ENCODE measurements at regions not wholly inside any gene's neighbourhood (a gene's known extent, or its start where the extent isn't known, plus 50 kb on each side); places are given as distances from the start of the nearest gene placed in this dataset.

GRCh38 chr6:149184523-149184922 lies 133.0 kb upstream of the TAB2 start:
- no peak for DNase-seq

DNA sequence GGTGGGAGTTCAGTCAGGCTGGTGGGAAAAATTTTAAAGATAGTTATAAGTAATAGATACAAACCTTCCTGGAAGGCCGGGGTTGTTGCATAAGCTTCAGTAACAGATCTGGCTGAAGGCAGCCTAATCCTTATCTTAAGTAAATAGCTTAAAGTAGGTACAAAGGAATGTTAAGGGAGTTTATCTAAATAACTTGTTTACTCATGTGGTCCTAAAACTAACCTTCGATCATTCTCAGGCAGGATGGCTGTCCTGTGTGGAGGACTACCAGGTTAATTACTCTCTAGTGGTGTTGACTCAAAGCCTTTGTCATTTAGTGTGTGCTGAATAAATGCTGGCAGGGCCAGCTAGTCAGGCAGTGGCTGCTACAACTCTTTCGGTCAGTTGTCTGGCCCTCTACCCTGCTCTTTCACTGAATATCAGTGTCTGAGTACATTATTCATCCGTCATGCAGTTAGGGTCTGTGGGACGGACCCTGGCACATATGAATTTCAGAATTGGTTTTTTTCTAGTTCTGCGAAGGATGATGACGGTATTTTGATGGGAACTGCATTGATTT lies 131.6 kb upstream of the TAB2 start:
- no peak for DNase-seq

- DNase-seq, result no peak
These were observed 130.6 kb upstream of the TAB2 start for GRCh38 chr6:149186873-149187272.

DNA sequence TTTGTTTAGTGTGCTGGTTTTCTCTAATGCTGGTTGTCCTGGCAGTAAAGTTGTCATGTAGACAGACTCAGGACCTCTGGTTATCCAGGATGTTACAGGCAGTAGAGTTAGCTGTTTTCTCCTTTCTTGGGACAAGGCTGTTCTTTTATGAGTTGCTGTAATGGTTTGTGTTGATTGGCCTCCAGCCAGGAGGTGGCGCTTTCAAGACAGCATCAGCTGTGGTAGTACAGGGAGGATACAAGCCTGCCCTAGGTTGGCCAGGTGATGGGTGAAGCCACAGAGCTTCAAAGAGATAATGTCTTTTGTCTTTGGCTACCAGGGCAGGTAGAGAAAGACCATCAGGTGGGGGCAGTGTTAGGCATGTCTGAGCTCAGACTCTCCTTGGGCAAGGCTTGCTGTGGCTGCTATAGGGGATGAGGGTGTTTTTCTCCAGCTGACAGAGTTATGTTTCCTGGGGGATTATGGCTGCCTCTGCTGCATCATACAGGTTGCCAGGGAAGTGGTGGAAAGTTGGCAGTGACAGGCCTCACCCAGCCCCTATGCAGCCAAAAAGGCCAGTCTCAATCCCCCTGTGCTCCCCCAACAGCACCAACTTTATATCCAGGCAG lies 127.2 kb upstream of the TAB2 start:
- peak; percentile 50 to 71 (median 59) for DNase-seq

DNA sequence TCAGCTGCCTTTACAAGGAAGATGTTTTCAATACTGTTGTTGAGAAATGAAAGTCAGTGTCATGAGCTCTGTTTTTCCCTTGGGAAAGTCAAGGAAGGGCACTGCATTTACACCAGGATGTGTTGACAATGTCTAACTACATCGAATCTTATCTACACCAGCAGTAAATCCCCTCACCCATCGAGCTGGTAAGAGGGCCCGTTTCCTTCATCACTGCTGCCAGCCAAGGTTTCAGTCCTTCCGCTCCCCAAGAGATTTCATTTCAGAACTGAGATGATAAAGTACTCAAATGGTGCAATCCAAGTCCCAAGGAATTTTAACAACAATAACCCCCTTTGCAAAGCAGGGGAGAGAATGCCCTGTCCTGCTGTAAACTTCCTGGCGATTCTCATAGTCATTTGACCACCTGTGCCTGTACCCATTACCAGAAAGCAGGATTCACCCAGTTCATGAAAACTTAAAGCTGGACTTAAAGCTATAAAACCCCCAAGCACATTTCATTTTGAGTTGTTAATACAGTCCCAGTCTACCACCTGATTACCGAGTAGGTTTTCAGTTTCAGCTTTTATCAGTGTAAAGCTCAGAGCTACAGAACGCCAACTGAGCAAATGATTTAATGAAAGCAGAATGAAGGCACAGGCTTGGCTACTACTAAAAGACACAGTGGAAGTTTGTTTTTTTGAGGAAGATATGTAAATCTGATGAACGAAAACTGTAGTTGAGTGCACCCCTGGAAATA lies 122.5 kb upstream of the TAB2 start:
- no peak for DNase-seq

- DNase-seq, result no peak
These were observed 121.4 kb upstream of the TAB2 start for GRCh38 chr6:149196091-149196490.

GRCh38 chr6:149197482-149197881 lies 120.0 kb upstream of the TAB2 start:
- DNase-seq, result no peak

GRCh38 chr6:149198265-149198664 lies 119.2 kb upstream of the TAB2 start:
- DNase-seq, result no peak

GRCh38 chr6:149200282-149200945 lies 117.1 kb upstream of the TAB2 start:
- DNase-seq, result no peak

DNA sequence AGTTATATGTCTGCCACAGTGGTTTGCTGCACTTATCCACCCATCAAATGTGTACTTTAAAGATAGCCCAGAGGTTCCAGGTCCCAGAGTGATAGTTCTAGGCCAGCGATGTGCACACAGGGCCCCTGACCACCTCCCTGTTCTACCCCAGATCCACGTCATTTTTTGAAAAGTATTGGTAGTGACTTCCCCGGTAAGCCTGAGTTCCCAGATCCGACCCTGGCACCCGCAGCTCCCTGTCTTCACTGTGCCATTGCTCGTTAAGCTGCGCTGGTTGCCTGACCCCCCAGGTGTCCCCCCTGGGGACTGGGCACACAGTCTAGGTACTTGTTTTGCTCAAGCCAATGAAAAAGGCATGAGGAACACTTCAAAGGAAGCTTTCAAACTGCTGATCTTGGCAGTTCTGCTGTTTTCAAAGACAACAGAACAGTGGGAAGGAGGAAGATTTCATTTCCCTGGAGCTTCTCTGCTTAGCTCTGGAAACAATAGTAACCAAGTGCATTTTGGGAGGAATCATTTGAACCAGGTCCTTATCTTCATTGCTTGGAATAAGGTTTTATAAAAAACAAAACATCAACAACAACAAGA lies 116.3 kb upstream of the TAB2 start:
- DNase-seq, result no peak

DNA sequence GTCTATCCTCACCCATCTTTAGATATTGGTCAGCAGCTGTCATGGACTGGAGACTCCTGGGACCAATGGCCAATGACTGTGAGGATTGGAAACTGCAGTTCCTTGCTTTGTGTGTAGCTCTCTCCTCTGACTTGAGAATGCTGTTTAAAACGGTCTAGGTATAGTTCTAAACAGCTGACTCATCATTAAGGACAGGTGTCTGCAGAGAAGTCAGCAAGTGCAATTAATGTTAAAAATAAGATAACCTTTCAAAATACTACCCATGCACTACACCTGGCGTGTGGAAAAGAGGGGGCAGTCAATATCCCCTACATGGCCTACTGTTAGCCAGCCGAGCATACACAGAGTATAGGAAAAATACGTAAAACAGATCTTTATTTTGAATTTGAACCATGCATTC lies 115.4 kb upstream of the TAB2 start:
- DNase-seq, result no peak

DNA sequence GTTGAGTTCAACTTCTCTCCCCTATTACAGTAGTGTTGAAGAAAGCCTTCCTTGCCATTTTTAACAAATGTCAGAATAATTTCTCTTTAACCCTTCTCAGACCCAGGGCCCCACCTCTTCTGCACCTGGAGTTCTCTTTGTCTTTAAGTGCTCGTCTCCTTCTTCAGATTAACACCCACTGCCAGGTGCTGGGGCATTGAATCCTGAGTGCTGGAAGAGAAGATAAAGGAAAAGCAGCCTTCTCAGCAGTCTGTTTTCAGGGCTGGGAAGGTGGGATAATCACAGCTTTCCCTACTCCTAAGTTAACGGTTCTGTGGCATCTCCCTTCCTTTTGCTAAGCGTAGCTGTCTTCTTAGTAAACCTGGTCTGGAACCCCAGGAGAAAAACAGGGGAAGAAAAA lies 114.6 kb upstream of the TAB2 start:
- no peak for DNase-seq

DNA sequence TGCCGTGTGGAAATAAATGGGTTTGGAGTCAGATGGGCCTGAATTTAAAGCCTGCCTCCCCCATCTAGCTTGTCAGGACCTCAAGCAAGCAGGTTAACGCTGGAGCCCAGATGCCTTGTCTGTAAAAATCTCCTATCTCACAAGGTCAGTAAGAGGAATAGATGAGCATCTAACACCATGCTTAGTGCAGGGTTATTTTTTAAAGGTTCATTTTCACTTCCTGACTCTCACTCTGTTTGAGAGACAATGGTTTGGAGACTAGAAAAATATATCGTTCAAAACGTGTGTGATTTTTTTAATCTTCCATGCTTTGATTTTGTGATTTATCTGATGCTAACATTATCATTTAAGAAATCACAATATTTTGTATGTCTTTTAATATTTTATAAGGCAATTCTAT lies 114.0 kb upstream of the TAB2 start:
- DNase-seq, result no peak

- DNase-seq, result no peak
These were observed 109.3 kb upstream of the TAB2 start for GRCh38 chr6:149208134-149208601.

DNA sequence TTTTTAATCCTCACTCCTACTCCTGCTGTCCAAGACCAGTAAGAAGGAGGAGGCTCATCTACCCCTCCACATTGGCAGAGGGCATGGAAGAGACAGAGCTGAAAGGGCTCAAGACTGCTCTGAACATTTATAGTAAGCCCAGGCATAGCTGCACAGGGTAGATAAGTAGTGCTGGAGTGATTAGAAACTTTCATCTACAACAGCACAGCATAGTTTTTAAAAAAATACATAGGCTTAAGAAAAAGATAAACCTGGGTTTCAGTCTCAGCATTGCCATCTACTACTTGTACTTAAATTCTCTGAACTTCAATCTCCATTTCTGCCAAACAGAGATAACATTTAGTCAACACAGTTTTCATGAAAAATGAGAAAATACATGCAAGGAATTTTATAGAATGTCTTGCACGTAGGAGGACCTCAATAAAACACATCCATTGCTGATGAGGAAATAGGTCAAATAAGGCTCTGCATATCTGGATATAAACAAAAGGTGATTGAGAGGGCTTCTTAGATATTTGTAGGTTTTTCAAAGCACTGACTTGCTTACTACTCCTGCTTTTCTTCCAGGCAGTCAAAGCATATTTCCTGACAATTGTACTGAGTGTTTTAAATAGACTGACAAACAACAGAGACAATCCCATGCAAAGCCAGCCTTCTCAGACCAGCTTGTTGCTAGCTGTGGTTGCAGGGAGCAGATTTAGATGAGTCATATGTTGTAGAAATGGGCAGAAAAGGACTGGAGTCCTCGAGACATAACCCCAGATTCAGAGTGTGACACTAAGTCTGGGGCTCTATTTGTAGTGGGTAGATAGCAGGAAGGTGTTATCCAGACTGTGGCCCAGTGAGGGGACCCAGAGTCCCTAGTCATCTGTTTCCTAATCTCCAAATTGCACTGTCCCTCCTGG lies 107.4 kb upstream of the TAB2 start:
- DNase-seq, result peak; percentile 35 to 60 (median 58)

- DNase-seq, result peak; percentile 76 to 89 (median 86)
These were observed 106.4 kb upstream of the TAB2 start for GRCh38 chr6:149211046-149211571.

DNA sequence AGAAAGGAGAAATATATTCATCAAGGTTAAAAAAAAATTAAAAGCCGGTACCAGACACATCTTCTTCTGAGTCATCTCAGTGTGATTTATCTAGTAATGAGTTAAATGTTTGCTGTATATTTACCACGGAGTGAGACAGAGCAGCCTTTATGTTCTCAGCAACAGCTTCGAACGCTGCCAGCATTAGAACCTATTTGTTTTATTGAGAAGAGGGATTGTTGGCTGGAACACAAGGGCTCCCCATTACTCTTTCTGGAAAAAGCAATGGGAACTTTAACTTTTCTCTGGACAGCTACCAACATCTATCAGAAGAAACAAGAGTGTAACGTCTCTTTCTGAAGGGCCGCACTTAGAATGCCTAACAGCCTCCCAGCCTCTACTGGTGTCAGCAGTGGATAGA lies 105.3 kb upstream of the TAB2 start:
- peak in 1 of 3 donors; percentile 53 for DNase-seq

DNA sequence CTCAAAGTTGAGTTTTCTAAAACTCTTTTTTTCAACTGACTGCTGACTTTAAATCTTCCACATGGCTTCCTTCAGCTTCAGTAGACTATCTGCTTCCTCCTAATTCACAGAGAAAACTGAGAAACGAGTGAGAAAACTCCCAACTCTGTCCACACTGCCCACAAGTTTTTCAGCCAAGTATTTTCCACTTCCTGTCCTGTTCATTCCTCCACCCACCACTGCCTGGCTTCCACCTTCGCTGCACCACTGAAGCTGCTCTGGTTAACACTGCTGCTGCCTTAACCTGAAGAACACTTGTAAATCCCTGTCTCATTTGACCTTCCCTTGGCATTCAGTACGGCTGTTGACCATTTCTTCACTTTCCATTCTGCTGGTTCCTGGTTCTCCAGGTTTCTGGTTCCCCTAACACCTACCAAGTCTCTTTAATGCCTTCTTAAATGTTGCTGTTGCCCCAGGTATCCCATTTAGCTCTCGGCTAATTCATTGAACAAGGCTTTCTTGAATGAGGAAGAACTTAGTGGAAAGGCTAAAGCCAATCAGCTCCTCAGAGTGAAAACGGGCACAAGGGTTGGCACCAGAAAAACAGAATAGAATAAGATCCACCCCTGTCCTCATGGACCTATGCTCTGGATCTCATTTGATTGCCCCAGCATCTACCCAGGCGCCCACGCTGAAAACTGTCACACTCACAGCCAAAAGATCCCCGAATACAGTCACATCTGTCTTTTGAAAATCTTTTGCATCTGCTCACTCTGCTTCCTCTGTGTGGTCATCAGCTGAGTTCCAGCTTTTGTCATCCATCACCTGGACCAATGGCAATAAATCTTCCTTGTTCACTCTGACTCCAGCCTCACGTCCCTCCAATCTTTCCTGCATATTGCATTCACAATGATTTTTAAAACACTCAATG lies 104.4 kb upstream of the TAB2 start:
- DNase-seq, result peak; percentile 83 to 91 (median 86)

GRCh38 chr6:149213829-149214228 lies 103.7 kb upstream of the TAB2 start:
- no peak for DNase-seq

- no peak for DNase-seq
These were observed 101.1 kb upstream of the TAB2 start for GRCh38 chr6:149216459-149216858.

DNA sequence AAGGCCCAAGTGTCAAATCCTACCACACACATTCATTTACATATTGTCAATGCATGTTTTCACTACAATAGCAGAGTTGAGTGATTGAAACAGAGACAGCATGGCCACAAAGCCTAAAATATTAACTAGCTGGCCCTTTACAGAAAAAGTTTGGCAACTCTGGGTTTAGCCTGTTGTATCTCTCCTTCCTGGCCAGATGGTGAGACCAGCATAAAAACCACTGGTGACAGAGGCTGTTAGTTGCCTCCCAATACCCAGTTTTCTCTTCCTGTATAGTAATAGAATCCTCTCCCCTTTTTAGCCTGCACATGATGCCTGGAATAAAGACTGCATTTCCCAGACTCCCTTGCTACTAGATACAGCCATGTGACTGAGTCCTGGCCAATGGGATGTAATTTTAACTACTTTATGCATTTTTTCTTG lies 100.0 kb upstream of the TAB2 start:
- no peak for DNase-seq
